ENCODE measurements at regions not wholly inside any gene's neighbourhood (a gene's known extent, or its start where the extent isn't known, plus 50 kb on each side); places are given as distances from the start of the nearest gene placed in this dataset.

DNA sequence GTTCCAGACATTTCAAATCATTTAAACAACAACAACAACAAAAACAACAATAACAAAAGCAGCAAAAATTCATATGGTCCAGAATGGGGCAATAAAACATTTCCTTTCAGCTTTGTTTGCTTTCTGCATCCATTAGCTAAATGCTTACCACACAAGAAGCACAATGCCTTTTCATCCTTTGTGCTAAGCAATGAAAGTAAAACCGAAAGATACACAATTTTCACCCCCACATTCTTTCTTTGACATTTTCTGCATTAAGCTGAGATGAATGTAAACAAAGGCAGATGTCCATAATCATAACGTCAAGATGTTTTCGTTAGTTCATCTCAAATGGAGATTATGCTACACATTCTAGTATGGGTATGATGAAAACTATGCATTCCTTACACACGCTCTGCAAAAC is 568.5 kb downstream of the SLITRK6 start:
- no peak for TF ChIP-seq SIN3A (IDR thresholded peaks at IDR 0.05; ENCODE audit: borderline replicate concordance, insufficient read depth, low read length)
- TF ChIP-seq, protein P1, sequence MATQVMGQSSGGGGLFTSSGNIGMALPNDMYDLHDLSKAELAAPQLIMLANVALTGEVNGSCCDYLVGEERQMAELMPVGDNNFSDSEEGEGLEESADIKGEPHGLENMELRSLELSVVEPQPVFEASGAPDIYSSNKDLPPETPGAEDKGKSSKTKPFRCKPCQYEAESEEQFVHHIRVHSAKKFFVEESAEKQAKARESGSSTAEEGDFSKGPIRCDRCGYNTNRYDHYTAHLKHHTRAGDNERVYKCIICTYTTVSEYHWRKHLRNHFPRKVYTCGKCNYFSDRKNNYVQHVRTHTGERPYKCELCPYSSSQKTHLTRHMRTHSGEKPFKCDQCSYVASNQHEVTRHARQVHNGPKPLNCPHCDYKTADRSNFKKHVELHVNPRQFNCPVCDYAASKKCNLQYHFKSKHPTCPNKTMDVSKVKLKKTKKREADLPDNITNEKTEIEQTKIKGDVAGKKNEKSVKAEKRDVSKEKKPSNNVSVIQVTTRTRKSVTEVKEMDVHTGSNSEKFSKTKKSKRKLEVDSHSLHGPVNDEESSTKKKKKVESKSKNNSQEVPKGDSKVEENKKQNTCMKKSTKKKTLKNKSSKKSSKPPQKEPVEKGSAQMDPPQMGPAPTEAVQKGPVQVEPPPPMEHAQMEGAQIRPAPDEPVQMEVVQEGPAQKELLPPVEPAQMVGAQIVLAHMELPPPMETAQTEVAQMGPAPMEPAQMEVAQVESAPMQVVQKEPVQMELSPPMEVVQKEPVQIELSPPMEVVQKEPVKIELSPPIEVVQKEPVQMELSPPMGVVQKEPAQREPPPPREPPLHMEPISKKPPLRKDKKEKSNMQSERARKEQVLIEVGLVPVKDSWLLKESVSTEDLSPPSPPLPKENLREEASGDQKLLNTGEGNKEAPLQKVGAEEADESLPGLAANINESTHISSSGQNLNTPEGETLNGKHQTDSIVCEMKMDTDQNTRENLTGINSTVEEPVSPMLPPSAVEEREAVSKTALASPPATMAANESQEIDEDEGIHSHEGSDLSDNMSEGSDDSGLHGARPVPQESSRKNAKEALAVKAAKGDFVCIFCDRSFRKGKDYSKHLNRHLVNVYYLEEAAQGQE (IDR thresholded peaks at IDR 0.05; ENCODE audit: insufficient read depth in 1 of 2, low read depth in 2 of 2, low read length in 2 of 2) = no peak
